ENCODE measurements at regions not wholly inside any gene's neighbourhood (a gene's known extent, or its start where the extent isn't known, plus 50 kb on each side); places are given as distances from the start of the nearest gene placed in this dataset.

- WGBS, 2 experiments, result 92 to 95% methylated on average over 8 of the region's 8 CpGs
- H3K27ac ChIP-seq (ENCODE audit: insufficient read depth, low read depth, low read length, poor library complexity, severe bottlenecking), result no peak overlapping the region
- no peaks in the 10 kb centered on the region for H3K27me3 ChIP-seq (ENCODE audit: control insufficient read depth, insufficient read depth, low read length, poor library complexity, severe bottlenecking)
- no peaks in the 10 kb centered on the region for H3K36me3 ChIP-seq (ENCODE audit: control insufficient read depth, insufficient read depth, low read length)
- no peaks in the 10 kb centered on the region for H3K4me1 ChIP-seq (ENCODE audit: control insufficient read depth, insufficient read depth, low read length)
- H3K9me3 ChIP-seq (ENCODE audit: control insufficient read depth, low read length), result no peaks in the 10 kb centered on the region
- H3K4me3 ChIP-seq (ENCODE audit: insufficient read depth, low read depth, low read length), result no peak overlapping the region
These were observed 426.0 kb upstream of the NR3C2 start for GRCh38 chr4:148868191-148868590.

GRCh38 chr4:148866666-148867065 is 424.5 kb upstream of the NR3C2 start:
- Histone ChIP-seq H3K36me3 (ENCODE audit: control insufficient read depth, insufficient read depth, low read length) (no peaks in the 10 kb centered on the region), H3K9me3 (ENCODE audit: control insufficient read depth, low read length) (no peaks in the 10 kb centered on the region), H3K4me1 (ENCODE audit: control insufficient read depth, insufficient read depth, low read length) (no peaks in the 10 kb centered on the region), H3K27ac (ENCODE audit: insufficient read depth, low read depth, low read length, poor library complexity, severe bottlenecking) (no peak overlapping the region), H3K27me3 (ENCODE audit: control insufficient read depth, insufficient read depth, low read length, poor library complexity, severe bottlenecking) (no peaks in the 10 kb centered on the region), H3K4me3 (ENCODE audit: insufficient read depth, low read depth, low read length) (no peak overlapping the region)
- WGBS, 2 experiments, result 92 to 96% methylated on average over 3 of the region's 3 CpGs

- no peaks in the 10 kb centered on the region for H3K4me1 ChIP-seq (ENCODE audit: control insufficient read depth, insufficient read depth, low read length)
- H3K9me3 ChIP-seq (ENCODE audit: control insufficient read depth, low read length), result no peaks in the 10 kb centered on the region
- no peaks in the 10 kb centered on the region for H3K27me3 ChIP-seq (ENCODE audit: control insufficient read depth, insufficient read depth, low read length, poor library complexity, severe bottlenecking)
- WGBS, 2 experiments, result 95% methylated on average over 4 of the region's 4 CpGs
- H3K4me3 ChIP-seq (ENCODE audit: insufficient read depth, low read depth, low read length), result no peak overlapping the region
- no peaks in the 10 kb centered on the region for H3K36me3 ChIP-seq (ENCODE audit: control insufficient read depth, insufficient read depth, low read length)
- H3K27ac ChIP-seq (ENCODE audit: insufficient read depth, low read depth, low read length, poor library complexity, severe bottlenecking), result no peak overlapping the region
These were observed 415.8 kb upstream of the NR3C2 start for GRCh38 chr4:148857973-148858534.

- H3K27me3 ChIP-seq (ENCODE audit: control insufficient read depth, insufficient read depth, low read length, poor library complexity, severe bottlenecking), result no peaks in the 10 kb centered on the region
- H3K9me3 ChIP-seq (ENCODE audit: control insufficient read depth, low read length), result no peaks in the 10 kb centered on the region
- WGBS, 2 experiments, result 94 to 97% methylated on average over 4 of the region's 4 CpGs
- no peak overlapping the region for H3K27ac ChIP-seq (ENCODE audit: insufficient read depth, low read depth, low read length, poor library complexity, severe bottlenecking)
- H3K36me3 ChIP-seq (ENCODE audit: control insufficient read depth, insufficient read depth, low read length), result no peaks in the 10 kb centered on the region
- H3K4me3 ChIP-seq (ENCODE audit: insufficient read depth, low read depth, low read length), result no peak overlapping the region
- no peaks in the 10 kb centered on the region for H3K4me1 ChIP-seq (ENCODE audit: control insufficient read depth, insufficient read depth, low read length)
These were observed 415.2 kb upstream of the NR3C2 start for GRCh38 chr4:148857239-148857972.

GRCh38 chr4:148854203-148854602 is 412.0 kb upstream of the NR3C2 start:
- Histone ChIP-seq H3K4me1 (ENCODE audit: control insufficient read depth, insufficient read depth, low read length) (no peaks in the 10 kb centered on the region), H3K4me3 (ENCODE audit: insufficient read depth, low read depth, low read length) (no peak overlapping the region), H3K27me3 (ENCODE audit: control insufficient read depth, insufficient read depth, low read length, poor library complexity, severe bottlenecking) (no peaks in the 10 kb centered on the region), H3K9me3 (ENCODE audit: control insufficient read depth, low read length) (no peaks in the 10 kb centered on the region), H3K36me3 (ENCODE audit: control insufficient read depth, insufficient read depth, low read length) (no peaks in the 10 kb centered on the region), H3K27ac (ENCODE audit: insufficient read depth, low read depth, low read length, poor library complexity, severe bottlenecking) (no peak overlapping the region)

- 89% methylated on average over 3 of the region's 3 CpGs; no CpG with 5 or more reads in 1 of the 2 experiments for WGBS, 2 experiments
- no peak overlapping the region for H3K27ac ChIP-seq (ENCODE audit: insufficient read depth, low read depth, low read length, poor library complexity, severe bottlenecking)
- H3K4me1 ChIP-seq (ENCODE audit: control insufficient read depth, insufficient read depth, low read length), result no peaks in the 10 kb centered on the region
- no peaks in the 10 kb centered on the region for H3K9me3 ChIP-seq (ENCODE audit: control insufficient read depth, low read length)
- no peak overlapping the region for H3K4me3 ChIP-seq (ENCODE audit: insufficient read depth, low read depth, low read length)
- no peaks in the 10 kb centered on the region for H3K36me3 ChIP-seq (ENCODE audit: control insufficient read depth, insufficient read depth, low read length)
- H3K27me3 ChIP-seq (ENCODE audit: control insufficient read depth, insufficient read depth, low read length, poor library complexity, severe bottlenecking), result no peaks in the 10 kb centered on the region
These were observed 410.0 kb upstream of the NR3C2 start for GRCh38 chr4:148852092-148852699.

- WGBS, 2 experiments, result 78 to 88% methylated on average over 2 of the region's 2 CpGs
- H3K36me3 ChIP-seq (ENCODE audit: control insufficient read depth, insufficient read depth, low read length), result no peaks in the 10 kb centered on the region
- H3K4me3 ChIP-seq (ENCODE audit: insufficient read depth, low read depth, low read length), result no peak overlapping the region
- no peaks in the 10 kb centered on the region for H3K27me3 ChIP-seq (ENCODE audit: control insufficient read depth, insufficient read depth, low read length, poor library complexity, severe bottlenecking)
- H3K9me3 ChIP-seq (ENCODE audit: control insufficient read depth, low read length), result no peaks in the 10 kb centered on the region
- no peak overlapping the region for H3K27ac ChIP-seq (ENCODE audit: insufficient read depth, low read depth, low read length, poor library complexity, severe bottlenecking)
- H3K4me1 ChIP-seq (ENCODE audit: control insufficient read depth, insufficient read depth, low read length), result no peaks in the 10 kb centered on the region
These were observed 408.2 kb upstream of the NR3C2 start for GRCh38 chr4:148850257-148850995.

- Histone ChIP-seq H3K4me1 (ENCODE audit: control insufficient read depth, insufficient read depth, low read length) (no peaks in the 10 kb centered on the region), H3K4me3 (ENCODE audit: insufficient read depth, low read depth, low read length) (no peak overlapping the region), H3K27ac (ENCODE audit: insufficient read depth, low read depth, low read length, poor library complexity, severe bottlenecking) (no peak overlapping the region), H3K27me3 (ENCODE audit: control insufficient read depth, insufficient read depth, low read length, poor library complexity, severe bottlenecking) (no peaks in the 10 kb centered on the region), H3K9me3 (ENCODE audit: control insufficient read depth, low read length) (no peaks in the 10 kb centered on the region), H3K36me3 (ENCODE audit: control insufficient read depth, insufficient read depth, low read length) (no peaks in the 10 kb centered on the region)
- 94 to 98% methylated on average over 2 of the region's 2 CpGs for WGBS, 2 experiments
These were observed 407.4 kb upstream of the NR3C2 start for GRCh38 chr4:148849581-148849980.

GRCh38 chr4:148847544-148848255 is 405.5 kb upstream of the NR3C2 start:
- Histone ChIP-seq H3K4me3 (ENCODE audit: insufficient read depth, low read depth, low read length) (no peak overlapping the region), H3K27ac (ENCODE audit: insufficient read depth, low read depth, low read length, poor library complexity, severe bottlenecking) (no peak overlapping the region), H3K4me1 (ENCODE audit: control insufficient read depth, insufficient read depth, low read length) (no peaks in the 10 kb centered on the region), H3K27me3 (ENCODE audit: control insufficient read depth, insufficient read depth, low read length, poor library complexity, severe bottlenecking) (no peaks in the 10 kb centered on the region), H3K9me3 (ENCODE audit: control insufficient read depth, low read length) (no peaks in the 10 kb centered on the region), H3K36me3 (ENCODE audit: control insufficient read depth, insufficient read depth, low read length) (no peaks in the 10 kb centered on the region)
- 93 to 94% methylated on average over 9 to 10 of the region's 10 CpGs for WGBS, 2 experiments

Data from ectodermal cell (in vitro differentiated cells).